HUES48 (cell line): ENCODE measurements at regions not wholly inside any gene's neighbourhood (a gene's known extent, or its start where the extent isn't known, plus 50 kb on each side); places are given as distances from the start of the nearest gene placed in this dataset.

Source experiments
- H3K27ac ChIP-seq: one replicate; pipeline ENCODE4 v1.7.0; 2013; ENCODE audit warnings: low read depth, low read length, inconsistent platforms
- H3K27me3 ChIP-seq: 2 replicates; pipeline ENCODE4 v1.6.1; 2013; ENCODE audit warnings: mild to moderate bottlenecking, low read length; ENCODE audit not compliant: control insufficient read depth, insufficient read depth
- H3K36me3 ChIP-seq: 2 replicates; pipeline ENCODE4 v1.6.1; 2013; ENCODE audit warnings: low read length; ENCODE audit not compliant: control insufficient read depth, insufficient read depth
- H3K4me1 ChIP-seq: 2 replicates; pipeline ENCODE4 v1.6.1; 2013; ENCODE audit warnings: mild to moderate bottlenecking, low read length; ENCODE audit not compliant: control insufficient read depth, insufficient read depth
- H3K4me3 ChIP-seq: 2 replicates; pipeline ENCODE4 v1.5.1; 2013; ENCODE audit warnings: mild to moderate bottlenecking, low read depth, low read length
- H3K9ac ChIP-seq: 2 replicates; pipeline ENCODE4 v1.6.1; 2013; ENCODE audit warnings: mild to moderate bottlenecking, low read depth, low read length, moderate library complexity
- H3K9me3 ChIP-seq: 2 replicates; pipeline ENCODE4 v1.6.1; 2013; ENCODE audit warnings: low read length; ENCODE audit not compliant: control insufficient read depth, insufficient read depth

DNA sequence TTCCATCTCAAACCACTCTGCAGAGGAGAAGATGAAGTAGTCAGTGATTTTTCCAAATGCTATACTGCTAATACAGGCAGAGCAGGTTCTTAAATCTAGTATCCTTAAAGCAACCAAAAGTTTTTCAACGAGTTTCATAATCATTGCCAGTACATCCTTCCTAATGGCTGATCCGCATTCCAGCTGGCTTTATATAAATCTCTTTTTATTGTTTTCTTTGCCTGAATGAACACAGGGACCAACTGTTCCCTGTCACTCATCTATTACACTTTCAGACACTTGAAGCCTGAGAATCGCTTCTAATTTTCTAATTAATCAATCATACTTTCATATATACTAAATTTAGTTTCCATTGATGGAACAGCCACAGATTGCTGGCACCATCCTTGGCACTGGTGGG is 508.6 kb downstream of the RAB28 start:
- H3K27ac ChIP-seq: no peak overlapping the region
- H3K9me3 ChIP-seq: no peaks in the 10 kb centered on the region
- H3K4me3 ChIP-seq: no peak overlapping the region
- no peaks in the 10 kb centered on the region for H3K27me3 ChIP-seq
- H3K36me3 ChIP-seq: no peaks in the 10 kb centered on the region
- no peaks in the 10 kb centered on the region for H3K4me1 ChIP-seq
- no peak overlapping the region for H3K9ac ChIP-seq

DNA sequence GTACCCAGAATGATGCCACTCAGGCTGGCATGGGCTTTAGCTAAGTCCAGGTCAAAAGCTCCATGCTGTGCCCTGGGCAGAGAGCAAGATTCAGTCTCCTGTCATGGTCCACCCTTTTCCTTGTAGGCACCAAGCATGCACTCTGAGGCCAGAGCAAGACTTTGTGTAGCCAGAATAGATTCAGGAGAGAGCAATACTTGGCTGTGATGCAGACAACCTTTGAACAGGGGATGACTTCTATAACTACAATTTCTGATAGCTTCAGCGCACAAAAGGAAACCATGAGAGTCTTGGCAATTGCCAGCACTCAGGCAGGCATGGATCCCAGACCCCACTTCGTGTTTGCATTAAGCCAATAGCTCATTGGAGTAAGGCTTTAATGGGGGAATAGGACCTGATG is 510.6 kb downstream of the RAB28 start:
- H3K9ac ChIP-seq: no peak overlapping the region
- no peaks in the 10 kb centered on the region for H3K36me3 ChIP-seq
- H3K4me3 ChIP-seq: no peak overlapping the region
- H3K27ac ChIP-seq: no peak overlapping the region
- no peaks in the 10 kb centered on the region for H3K4me1 ChIP-seq
- no peaks in the 10 kb centered on the region for H3K27me3 ChIP-seq
- no peaks in the 10 kb centered on the region for H3K9me3 ChIP-seq

DNA sequence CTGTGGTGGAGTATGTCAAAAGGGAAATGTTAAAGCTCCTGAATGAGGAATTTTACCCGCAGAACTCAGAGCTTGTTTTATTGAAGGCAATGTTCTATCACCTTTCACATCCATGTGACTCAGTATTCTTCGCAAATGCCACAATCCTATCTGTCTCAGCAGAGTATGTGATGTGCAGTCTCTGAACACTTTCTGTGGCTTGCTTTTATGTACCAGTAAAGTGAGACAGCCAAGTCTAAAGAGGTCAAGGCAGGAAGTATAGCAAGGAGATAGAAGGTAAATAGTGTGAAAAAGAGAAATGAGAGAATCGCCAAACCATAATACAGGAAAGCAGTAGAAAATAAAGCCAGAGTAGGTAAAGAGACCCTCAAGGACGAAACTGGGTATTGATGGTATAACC is 515.8 kb downstream of the RAB28 start:
- Histone ChIP-seq H3K9me3 (no peaks in the 10 kb centered on the region), H3K9ac (no peak overlapping the region), H3K4me3 (no peak overlapping the region), H3K36me3 (no peaks in the 10 kb centered on the region), H3K27me3 (no peaks in the 10 kb centered on the region), H3K27ac (no peak overlapping the region), H3K4me1 (no peaks in the 10 kb centered on the region)

DNA sequence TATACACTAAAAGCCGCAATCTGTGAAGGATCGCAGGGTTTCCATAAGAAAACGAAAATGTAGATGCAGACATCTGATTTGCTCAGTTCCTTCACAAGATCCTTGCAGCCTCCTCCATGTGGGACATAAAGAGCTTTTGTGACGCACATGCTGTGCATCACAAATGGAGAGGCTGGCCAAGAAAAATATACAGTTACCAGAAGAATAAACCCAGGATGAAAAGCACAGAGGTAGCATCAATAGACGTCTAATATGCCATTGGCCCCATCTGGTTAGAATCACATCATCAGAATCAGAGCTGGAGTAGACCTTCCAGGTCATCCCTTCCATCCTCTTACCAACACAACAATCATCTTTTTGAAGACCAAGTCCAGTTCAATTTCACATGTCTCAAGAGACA is 517.4 kb downstream of the RAB28 start:
- H3K9me3 ChIP-seq: no peaks in the 10 kb centered on the region
- H3K27me3 ChIP-seq: no peaks in the 10 kb centered on the region
- H3K9ac ChIP-seq: no peak overlapping the region
- H3K27ac ChIP-seq: no peak overlapping the region
- H3K4me1 ChIP-seq: no peaks in the 10 kb centered on the region; the same call in 1 of the 2 replicates
- no peaks in the 10 kb centered on the region for H3K36me3 ChIP-seq
- no peak overlapping the region for H3K4me3 ChIP-seq

DNA sequence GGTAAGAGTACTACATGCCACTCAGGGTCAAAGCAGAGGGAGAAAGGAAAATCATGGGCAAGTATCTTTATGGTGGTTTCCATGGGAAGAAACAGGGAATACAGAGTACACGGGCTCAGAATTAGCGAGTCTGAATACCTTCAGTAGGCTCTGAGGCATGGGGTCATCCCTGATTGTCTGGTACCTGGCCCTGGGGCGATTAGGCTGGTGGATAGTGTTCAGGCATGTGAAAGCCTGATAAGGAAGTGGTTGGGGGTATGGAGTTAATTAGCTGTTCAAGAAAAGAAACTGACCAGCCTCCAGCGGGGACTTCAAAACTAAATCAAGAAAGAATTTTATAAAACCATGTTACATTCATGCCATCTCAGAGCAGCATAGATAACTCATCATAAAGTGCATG is 518.8 kb downstream of the RAB28 start:
- H3K27me3 ChIP-seq: no peaks in the 10 kb centered on the region
- H3K4me3 ChIP-seq: no peak overlapping the region
- no peak overlapping the region for H3K27ac ChIP-seq
- H3K9me3 ChIP-seq: no peaks in the 10 kb centered on the region
- H3K4me1 ChIP-seq: peaks cover 3% of the 10 kb centered on the region; the same call in 1 of the 2 replicates
- no peaks in the 10 kb centered on the region for H3K36me3 ChIP-seq
- H3K9ac ChIP-seq: no peak overlapping the region

DNA sequence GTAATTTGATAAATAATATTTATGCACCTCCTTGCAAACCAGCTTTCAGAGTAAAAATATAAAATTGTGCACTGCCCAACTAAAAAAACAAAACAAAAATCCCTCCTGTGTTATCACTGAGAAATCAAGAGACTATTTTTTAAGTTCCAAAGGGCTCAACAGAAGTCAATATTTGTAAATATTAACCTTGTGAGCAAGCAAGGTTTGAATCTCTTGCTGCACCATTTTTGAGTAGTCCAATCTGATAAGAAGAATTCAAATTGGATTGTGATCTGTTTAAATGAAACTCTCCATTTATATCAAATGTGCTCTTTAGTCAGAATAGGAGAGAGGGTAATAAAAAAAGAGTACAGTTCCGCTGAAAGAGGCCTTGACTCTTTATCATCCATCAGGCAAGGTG is 520.2 kb downstream of the RAB28 start:
- no peak overlapping the region for H3K9ac ChIP-seq
- H3K27ac ChIP-seq: no peak overlapping the region
- no peaks in the 10 kb centered on the region for H3K9me3 ChIP-seq
- peaks cover 3% of the 10 kb centered on the region; the same call in 1 of the 2 replicates for H3K4me1 ChIP-seq
- no peak overlapping the region for H3K4me3 ChIP-seq
- no peaks in the 10 kb centered on the region for H3K36me3 ChIP-seq
- H3K27me3 ChIP-seq: no peaks in the 10 kb centered on the region

DNA sequence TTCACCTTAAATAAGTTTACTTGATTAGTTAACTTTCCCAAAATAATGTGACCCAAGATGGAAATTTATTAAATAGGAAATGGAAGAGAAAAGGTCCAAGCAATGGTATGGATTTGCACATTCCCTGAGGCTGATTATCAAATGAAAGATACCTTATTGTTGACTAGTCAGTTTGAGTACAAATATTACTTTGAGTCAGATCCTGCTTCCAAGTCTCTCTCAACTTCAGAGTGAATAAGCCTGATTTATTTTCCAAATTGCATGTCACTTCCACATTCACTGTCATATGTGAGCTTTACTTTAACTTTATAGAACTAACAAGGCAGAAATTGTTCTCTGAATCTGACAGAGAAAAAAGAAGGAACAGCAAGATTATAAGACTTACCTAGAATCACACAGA is 520.8 kb downstream of the RAB28 start:
- no peak overlapping the region for H3K4me3 ChIP-seq
- no peaks in the 10 kb centered on the region for H3K9me3 ChIP-seq
- no peak overlapping the region for H3K9ac ChIP-seq
- no peaks in the 10 kb centered on the region for H3K36me3 ChIP-seq
- H3K4me1 ChIP-seq: peaks cover 3% of the 10 kb centered on the region; the same call in 1 of the 2 replicates
- H3K27me3 ChIP-seq: no peaks in the 10 kb centered on the region
- H3K27ac ChIP-seq: no peak overlapping the region

DNA sequence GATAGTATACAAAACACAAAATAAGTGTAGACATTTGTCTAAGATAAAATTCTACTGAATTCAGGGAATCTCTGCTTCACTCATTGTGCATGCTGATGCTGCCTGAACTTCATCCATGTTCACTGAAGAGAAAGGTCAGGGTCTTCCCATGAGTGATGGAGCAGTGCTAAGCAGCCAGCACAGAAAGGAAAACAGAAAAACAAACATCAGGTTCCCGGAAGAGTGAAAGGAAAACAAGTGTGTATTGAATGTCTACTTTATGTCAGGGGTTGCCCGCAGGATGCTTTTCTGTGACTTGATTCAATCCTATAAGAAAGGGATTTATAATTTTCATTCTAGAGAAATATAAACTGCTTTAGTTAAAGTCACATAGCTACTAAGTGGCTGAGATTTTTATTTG is 522.4 kb downstream of the RAB28 start:
- Histone ChIP-seq H3K27ac (no peak overlapping the region), H3K9me3 (no peaks in the 10 kb centered on the region), H3K36me3 (no peaks in the 10 kb centered on the region), H3K4me3 (no peak overlapping the region), H3K4me1 (peaks cover 3% of the 10 kb centered on the region; the same call in 1 of the 2 replicates), H3K27me3 (no peaks in the 10 kb centered on the region), H3K9ac (no peak overlapping the region)

DNA sequence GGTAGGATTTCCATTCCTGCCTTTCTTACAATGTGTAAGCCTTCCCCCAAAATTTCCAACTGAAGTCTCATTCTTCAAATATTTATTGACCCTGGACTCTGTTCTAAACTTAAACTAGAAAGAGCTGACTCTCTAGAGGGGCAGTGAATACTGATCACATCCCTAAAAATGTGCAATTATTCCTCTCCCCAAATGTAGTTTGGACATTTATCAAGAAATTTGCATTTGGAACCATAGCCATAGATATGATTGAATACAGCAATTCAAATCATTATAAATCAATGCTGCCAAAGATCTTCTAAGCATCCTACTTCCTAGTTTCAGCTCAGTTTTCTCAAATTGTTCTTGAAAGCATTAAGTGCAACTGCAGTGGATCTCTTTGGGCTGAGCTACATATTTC is 525.7 kb downstream of the RAB28 start:
- H3K27ac ChIP-seq: no peak overlapping the region
- peaks cover 17% of the 10 kb centered on the region for H3K4me1 ChIP-seq
- no peak overlapping the region for H3K9ac ChIP-seq
- no peak overlapping the region for H3K4me3 ChIP-seq
- H3K9me3 ChIP-seq: no peaks in the 10 kb centered on the region
- no peaks in the 10 kb centered on the region for H3K36me3 ChIP-seq
- no peaks in the 10 kb centered on the region for H3K27me3 ChIP-seq

DNA sequence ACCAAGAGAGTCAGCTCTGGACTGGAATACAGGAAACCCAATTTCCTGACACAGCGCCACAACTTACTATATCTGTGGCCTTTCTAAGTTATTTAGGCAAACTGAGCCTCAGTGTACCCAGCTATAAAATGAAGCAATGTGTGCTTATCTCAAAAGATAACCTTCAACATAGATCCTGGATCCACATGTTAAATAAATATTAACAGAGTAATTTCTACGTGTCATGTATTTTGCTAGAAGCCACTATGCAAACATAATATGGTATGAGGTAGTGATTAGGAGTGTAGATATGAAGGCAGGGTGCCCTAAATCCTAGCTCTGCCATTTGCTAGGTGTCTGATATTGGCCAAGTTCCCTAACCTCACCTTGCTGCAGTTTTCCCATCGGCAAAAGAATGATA is 527.0 kb downstream of the RAB28 start:
- H3K9me3 ChIP-seq: no peaks in the 10 kb centered on the region
- no peak overlapping the region for H3K27ac ChIP-seq
- no peak overlapping the region for H3K4me3 ChIP-seq
- H3K27me3 ChIP-seq: no peaks in the 10 kb centered on the region
- H3K4me1 ChIP-seq: peaks cover 17% of the 10 kb centered on the region
- H3K9ac ChIP-seq: no peak overlapping the region
- H3K36me3 ChIP-seq: no peaks in the 10 kb centered on the region

DNA sequence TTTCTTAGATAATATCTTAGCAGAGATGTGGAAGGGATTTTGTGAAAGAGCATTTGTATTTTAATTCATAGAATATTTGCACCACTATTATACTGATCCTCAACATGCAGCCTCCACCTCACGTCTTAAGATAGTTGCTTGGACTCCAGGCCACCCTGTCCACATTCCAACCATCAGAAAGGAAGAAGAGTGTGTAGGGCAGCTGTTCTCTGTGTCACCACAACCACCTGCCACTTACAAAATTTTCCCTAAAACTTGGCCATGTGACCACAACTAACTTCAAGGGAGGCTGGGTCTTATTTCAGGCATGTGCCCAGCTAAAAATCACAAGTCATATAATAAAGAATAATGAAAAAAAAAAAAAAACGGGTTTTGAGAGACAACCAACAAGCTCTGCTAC is 528.1 kb downstream of the RAB28 start:
- no peak overlapping the region for H3K27ac ChIP-seq
- H3K9ac ChIP-seq: no peak overlapping the region
- no peaks in the 10 kb centered on the region for H3K36me3 ChIP-seq
- no peaks in the 10 kb centered on the region for H3K9me3 ChIP-seq
- peaks cover 14% of the 10 kb centered on the region for H3K4me1 ChIP-seq
- no peak overlapping the region for H3K4me3 ChIP-seq
- no peaks in the 10 kb centered on the region for H3K27me3 ChIP-seq
